Activated B cell treated with CpG ODN at 0.5 μM for 24 hours (primary cell): ENCODE measurements at regions not wholly inside any gene's neighbourhood (a gene's known extent, or its start where the extent isn't known, plus 50 kb on each side); places are given as distances from the start of the nearest gene placed in this dataset.

Source experiments
- ATAC-seq: fragments of 200-7000 bp; cut with Tn5 transposase; one replicate; pipeline ENCODE4 v1.10.0; 2021; ENCODE audit warnings: low read depth, mild to moderate bottlenecking, moderate library complexity
- CTCF ChIA-PET: fragments of 350-600 bp; sonication (Branson Sonifier 250); formaldehyde crosslinking; loops from one replicate; lab custom pipeline; 2021; ENCODE audit warnings: antibody characterized with exemption; lab: Charles Lee
- POLR2A ChIA-PET: fragments of 350-600 bp; sonication (Branson Sonifier 250); formaldehyde crosslinking; loops from one replicate; lab custom pipeline; 2021; ENCODE audit warnings: antibody characterized with exemption; lab: Charles Lee
- DNase-seq: peaks from one replicate; pipeline ENCODE4 v3.0.0; 2022
- H3K27ac Mint-ChIP-seq: one replicate; pipeline ENCODE4 v1.8.0; 2020; ENCODE audit warnings: mixed read lengths
- H3K27me3 Mint-ChIP-seq: one replicate; pipeline ENCODE4 v1.8.0; 2021; ENCODE audit warnings: mixed read lengths
- H3K36me3 Mint-ChIP-seq: one replicate; pipeline ENCODE4 v1.8.0; 2021; ENCODE audit warnings: low read depth, mixed read lengths
- H3K4me1 Mint-ChIP-seq: one replicate; pipeline ENCODE4 v1.8.0; 2021; ENCODE audit warnings: mixed read lengths
- H3K4me3 Mint-ChIP-seq: one replicate; pipeline ENCODE4 v1.8.0; 2020; ENCODE audit warnings: mild to moderate bottlenecking, mixed read lengths
- H3K9me3 Mint-ChIP-seq: one replicate; pipeline ENCODE4 v1.8.0; 2020; ENCODE audit warnings: mixed read lengths
- intact Hi-C: fragments of 100-400 bp; cut with micrococcal nuclease; formaldehyde crosslinking; loops from one replicate; pipeline ENCODE4 v1.15.1; 2024
- TF ChIP-seq, protein P1 (sequence below): fragments of 200-600 bp; IDR thresholded peaks from one replicate; pipeline ENCODE4 v1.8.0; 2022; ENCODE audit warnings: antibody characterized with exemption, mild to moderate bottlenecking

DNA sequence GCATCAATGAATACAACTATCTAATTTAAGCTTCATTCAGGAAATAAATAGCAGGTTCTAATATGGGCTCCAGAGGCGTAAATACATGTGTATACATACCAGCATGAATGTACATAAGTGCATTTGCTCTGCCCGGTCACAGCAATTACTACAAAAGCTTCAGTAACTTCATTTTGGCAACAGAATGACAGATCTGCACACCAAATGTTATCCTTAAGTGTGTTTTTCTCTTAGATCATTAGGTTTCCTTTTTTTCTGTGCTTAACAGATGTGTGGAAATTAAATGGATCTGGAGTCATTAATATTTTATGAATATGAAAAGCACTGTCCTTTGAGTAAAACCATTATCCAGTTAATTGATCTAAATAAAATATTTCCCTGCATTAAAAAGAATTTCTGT, 159.0 kb upstream of the MEOX2 start:
- ChIA-PET CTCF (no interaction called here), POLR2A (no interaction called here)
- Mint-ChIP-seq H3K4me3 (no peak overlapping the region), H3K4me1 (no peaks in the 10 kb centered on the region), H3K36me3 (no peaks in the 10 kb centered on the region), H3K27ac (no peak overlapping the region), H3K27me3 (no peaks in the 10 kb centered on the region), H3K9me3 (no peaks in the 10 kb centered on the region)
- ATAC-seq (no peak), DNase-seq (no peak)
- intact Hi-C loops, result no loop called here
- TF ChIP-seq, protein P1, sequence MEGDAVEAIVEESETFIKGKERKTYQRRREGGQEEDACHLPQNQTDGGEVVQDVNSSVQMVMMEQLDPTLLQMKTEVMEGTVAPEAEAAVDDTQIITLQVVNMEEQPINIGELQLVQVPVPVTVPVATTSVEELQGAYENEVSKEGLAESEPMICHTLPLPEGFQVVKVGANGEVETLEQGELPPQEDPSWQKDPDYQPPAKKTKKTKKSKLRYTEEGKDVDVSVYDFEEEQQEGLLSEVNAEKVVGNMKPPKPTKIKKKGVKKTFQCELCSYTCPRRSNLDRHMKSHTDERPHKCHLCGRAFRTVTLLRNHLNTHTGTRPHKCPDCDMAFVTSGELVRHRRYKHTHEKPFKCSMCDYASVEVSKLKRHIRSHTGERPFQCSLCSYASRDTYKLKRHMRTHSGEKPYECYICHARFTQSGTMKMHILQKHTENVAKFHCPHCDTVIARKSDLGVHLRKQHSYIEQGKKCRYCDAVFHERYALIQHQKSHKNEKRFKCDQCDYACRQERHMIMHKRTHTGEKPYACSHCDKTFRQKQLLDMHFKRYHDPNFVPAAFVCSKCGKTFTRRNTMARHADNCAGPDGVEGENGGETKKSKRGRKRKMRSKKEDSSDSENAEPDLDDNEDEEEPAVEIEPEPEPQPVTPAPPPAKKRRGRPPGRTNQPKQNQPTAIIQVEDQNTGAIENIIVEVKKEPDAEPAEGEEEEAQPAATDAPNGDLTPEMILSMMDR, result no peak

DNA sequence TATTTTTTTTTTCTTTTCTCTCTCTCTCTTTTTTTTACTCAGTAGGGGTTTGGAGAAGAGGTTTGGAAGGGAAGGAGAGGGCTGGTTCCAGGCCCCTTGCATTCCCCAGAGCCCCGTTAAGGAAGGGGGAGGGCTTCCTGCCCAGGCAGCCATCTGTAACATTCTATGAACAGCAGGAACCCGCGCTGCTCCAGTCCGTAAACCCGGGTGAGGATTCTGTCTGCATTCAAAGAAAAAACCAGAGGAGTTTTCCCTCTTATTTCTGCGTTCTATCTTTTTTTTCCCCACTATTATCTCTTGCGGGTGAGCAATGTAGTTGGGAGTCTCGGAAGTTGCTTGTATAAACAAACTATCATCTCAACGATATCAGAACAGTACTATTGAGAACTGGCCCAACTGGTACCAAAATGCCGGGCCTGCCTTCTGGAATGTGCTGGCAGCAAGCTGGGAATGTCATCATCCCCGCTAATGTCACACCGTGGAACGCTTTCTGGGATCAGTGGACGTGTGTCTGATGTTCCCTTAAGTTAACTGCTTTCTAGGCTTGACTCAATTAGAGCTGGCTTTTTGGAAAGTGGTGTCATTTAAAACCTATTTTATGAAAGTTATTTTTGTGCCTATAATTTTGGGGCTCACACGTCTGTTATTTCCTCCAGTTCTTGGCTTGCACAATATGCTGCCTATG, 153.1 kb upstream of the MEOX2 start:
- H3K4me3 Mint-ChIP-seq, result no peak overlapping the region
- no peaks in the 10 kb centered on the region for H3K4me1 Mint-ChIP-seq
- POLR2A ChIA-PET, result no interaction called here

DNA sequence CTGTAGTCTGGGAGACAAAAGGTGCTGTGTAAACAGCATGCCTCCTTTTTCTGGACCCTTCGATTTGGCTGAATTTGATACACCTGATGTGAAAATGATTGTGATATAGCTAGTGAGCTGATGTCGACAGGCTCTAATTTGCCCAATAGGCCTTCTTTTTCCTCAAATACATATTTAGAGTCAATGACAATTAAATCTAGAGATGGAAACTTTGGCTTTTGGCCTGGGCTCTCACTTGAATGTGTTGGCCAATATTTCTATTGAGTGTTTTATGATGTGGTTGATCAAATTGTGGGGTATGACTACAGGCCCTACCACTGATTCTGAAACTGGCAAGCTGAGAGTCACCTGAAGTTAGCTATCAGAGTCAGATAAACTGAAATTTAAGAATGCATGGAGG, 151.8 kb upstream of the MEOX2 start:
- no peaks in the 10 kb centered on the region for H3K4me1 Mint-ChIP-seq
- no peak for DNase-seq

More for the DNA sequence above, 153.1 kb upstream of the MEOX2 start:
- no peaks in the 10 kb centered on the region for H3K36me3 Mint-ChIP-seq
- H3K27me3 Mint-ChIP-seq, result no peaks in the 10 kb centered on the region
- ATAC-seq, result no peak
- CTCF ChIA-PET, result no interaction called here
- TF ChIP-seq, protein P1, result no peak
- DNase-seq, result no peak
- intact Hi-C loops, result no loop called here
- no peaks in the 10 kb centered on the region for H3K9me3 Mint-ChIP-seq
- H3K27ac Mint-ChIP-seq, result no peak overlapping the region

DNA sequence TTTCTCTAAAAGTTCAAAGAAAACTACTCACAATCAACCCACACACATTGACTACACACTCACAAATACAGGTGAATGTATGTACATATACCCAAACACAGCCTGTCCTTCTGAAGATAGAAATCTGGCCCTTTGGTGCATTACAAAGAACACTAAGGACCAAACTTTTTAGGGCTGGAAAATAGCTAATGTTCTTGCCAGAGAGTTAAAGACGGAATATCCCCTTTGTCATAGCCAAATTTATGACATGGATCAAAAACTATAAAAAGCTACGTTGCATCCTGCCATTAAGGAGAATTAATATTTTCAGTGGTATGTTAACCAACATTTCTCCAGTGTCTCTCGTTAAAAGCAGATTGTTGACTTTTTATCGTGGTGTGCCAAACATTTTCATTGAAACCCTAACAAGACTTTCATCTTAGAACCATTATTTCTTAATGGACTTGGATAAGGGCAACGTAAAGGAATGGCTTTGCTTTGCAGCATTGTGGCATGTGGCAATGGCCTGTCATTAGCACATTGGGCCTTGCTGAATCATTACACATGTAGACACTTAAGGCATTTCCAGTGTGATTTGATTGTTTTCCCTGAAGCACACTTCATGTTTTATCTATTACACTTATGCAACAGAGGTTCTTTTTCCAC, 150.9 kb upstream of the MEOX2 start:
- intact Hi-C loops, result no loop called here
- ATAC-seq, result no peak
- TF ChIP-seq, protein P1, result no peak
- no peaks in the 10 kb centered on the region for H3K36me3 Mint-ChIP-seq
- DNase-seq, result no peak
- no peaks in the 10 kb centered on the region for H3K9me3 Mint-ChIP-seq
- H3K27ac Mint-ChIP-seq, result no peak overlapping the region
- no peak overlapping the region for H3K4me3 Mint-ChIP-seq
- no peaks in the 10 kb centered on the region for H3K4me1 Mint-ChIP-seq
- no peaks in the 10 kb centered on the region for H3K27me3 Mint-ChIP-seq
- CTCF ChIA-PET, result no interaction called here
- POLR2A ChIA-PET, result no interaction called here

More for the DNA sequence above, 151.8 kb upstream of the MEOX2 start:
- ChIA-PET CTCF (no interaction called here), POLR2A (no interaction called here)
- ATAC-seq, result no peak
- TF ChIP-seq, protein P1, result no peak
- no peak overlapping the region for H3K4me3 Mint-ChIP-seq
- H3K27ac Mint-ChIP-seq, result no peak overlapping the region
- no peaks in the 10 kb centered on the region for H3K27me3 Mint-ChIP-seq
- intact Hi-C loops, result no loop called here
- no peaks in the 10 kb centered on the region for H3K9me3 Mint-ChIP-seq
- H3K36me3 Mint-ChIP-seq, result no peaks in the 10 kb centered on the region

DNA sequence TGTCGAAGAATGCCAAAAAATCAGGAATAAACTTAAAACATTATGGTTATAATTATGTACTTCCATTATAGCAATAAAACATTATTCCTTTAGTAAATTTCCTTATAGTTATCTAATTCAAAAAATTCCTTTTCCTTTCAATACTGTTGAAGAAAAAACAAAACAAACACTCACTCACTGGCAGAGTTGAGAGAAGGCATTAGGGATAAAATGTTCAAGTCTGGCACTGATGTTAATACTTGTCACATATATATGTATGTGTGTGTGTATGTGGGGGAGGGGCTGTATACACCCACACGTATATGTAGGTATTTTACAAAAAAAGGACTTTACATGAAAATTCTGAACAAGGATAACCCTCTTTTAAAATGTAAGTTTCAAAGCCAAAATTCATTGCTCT, 150.2 kb upstream of the MEOX2 start:
- H3K27ac Mint-ChIP-seq, result no peak overlapping the region
- intact Hi-C loops, result no loop called here
- no peak for ATAC-seq
- H3K9me3 Mint-ChIP-seq, result no peaks in the 10 kb centered on the region
- CTCF ChIA-PET, result no interaction called here
- no peak overlapping the region for H3K4me3 Mint-ChIP-seq
- H3K4me1 Mint-ChIP-seq, result no peaks in the 10 kb centered on the region
- POLR2A ChIA-PET, result no interaction called here
- TF ChIP-seq, protein P1, result no peak
- DNase-seq, result no peak
- no peaks in the 10 kb centered on the region for H3K27me3 Mint-ChIP-seq
- no peaks in the 10 kb centered on the region for H3K36me3 Mint-ChIP-seq
